ENCODE measurements at regions not wholly inside any gene's neighbourhood (a gene's known extent, or its start where the extent isn't known, plus 50 kb on each side); places are given as distances from the start of the nearest gene placed in this dataset.

- TF ChIP-seq CTCF (IDR thresholded peaks at IDR 0.05) (no peak), POLR2A (IDR thresholded peaks at IDR 0.05) (no peak), POLR2AphosphoS5 (IDR thresholded peaks at IDR 0.05) (no peak)
Observed at GRCh38 chr11:109166441-109166840, 255.5 kb upstream of the C11orf87 start.

Measured in upper lobe of left lung (tissue), 4 donors.